ENCODE measurements at regions not wholly inside any gene's neighbourhood (a gene's known extent, or its start where the extent isn't known, plus 50 kb on each side); places are given as distances from the start of the nearest gene placed in this dataset.

- H3K36me3 ChIP-seq (ENCODE audit: insufficient read depth): no peaks in the 10 kb centered on the region
- H3K4me1 ChIP-seq (ENCODE audit: low read depth, poor library complexity, severe bottlenecking): no peaks in the 10 kb centered on the region
- TF ChIP-seq CTCF (conservative IDR thresholded peaks at IDR 0.05; ENCODE audit: low read depth, low read length): no peak
- no peak overlapping the region for H3K27ac ChIP-seq
- H2AFZ ChIP-seq (ENCODE audit: low read depth): no peak overlapping the region
- no peaks in the 10 kb centered on the region for H3K79me2 ChIP-seq (ENCODE audit: insufficient read depth, low read depth)
- H4K20me1 ChIP-seq (ENCODE audit: insufficient read depth): no peaks in the 10 kb centered on the region
- H3K4me3 ChIP-seq (IDR thresholded peaks at IDR 0.05; ENCODE audit: insufficient read depth, low read depth, low read length): no peak overlapping the region
- no peaks in the 10 kb centered on the region for H3K27me3 ChIP-seq (ENCODE audit: insufficient read depth, low read depth)
- H3K4me2 ChIP-seq: no peak overlapping the region
- no peak overlapping the region for H3K9ac ChIP-seq
These were observed 126.9 kb downstream of the SLC25A47 start for GRCh38 chr14:100450049-100450448.

- no peaks in the 10 kb centered on the region for H3K4me1 ChIP-seq (ENCODE audit: low read depth, poor library complexity, severe bottlenecking)
- H2AFZ ChIP-seq (ENCODE audit: low read depth): no peak overlapping the region
- H3K9ac ChIP-seq: no peak overlapping the region
- no peaks in the 10 kb centered on the region for H4K20me1 ChIP-seq (ENCODE audit: insufficient read depth)
- H3K4me3 ChIP-seq (IDR thresholded peaks at IDR 0.05; ENCODE audit: insufficient read depth, low read depth, low read length): no peak overlapping the region
- no peak for TF ChIP-seq CTCF (conservative IDR thresholded peaks at IDR 0.05; ENCODE audit: low read depth, low read length)
- no peak overlapping the region for H3K27ac ChIP-seq
- no peaks in the 10 kb centered on the region for H3K79me2 ChIP-seq (ENCODE audit: insufficient read depth, low read depth)
- H3K36me3 ChIP-seq (ENCODE audit: insufficient read depth): no peaks in the 10 kb centered on the region
- H3K4me2 ChIP-seq: no peak overlapping the region
- H3K27me3 ChIP-seq (ENCODE audit: insufficient read depth, low read depth): no peaks in the 10 kb centered on the region
These were observed 127.6 kb downstream of the SLC25A47 start for GRCh38 chr14:100450736-100451135.

- Histone ChIP-seq H4K20me1 (ENCODE audit: insufficient read depth) (no peaks in the 10 kb centered on the region), H3K36me3 (ENCODE audit: insufficient read depth) (no peaks in the 10 kb centered on the region), H3K9ac (no peak overlapping the region), H3K4me3 (IDR thresholded peaks at IDR 0.05; ENCODE audit: insufficient read depth, low read depth, low read length) (no peak overlapping the region), H2AFZ (ENCODE audit: low read depth) (no peak overlapping the region), H3K79me2 (ENCODE audit: insufficient read depth, low read depth) (no peaks in the 10 kb centered on the region), H3K4me1 (ENCODE audit: low read depth, poor library complexity, severe bottlenecking) (no peaks in the 10 kb centered on the region), H3K27ac (no peak overlapping the region), H3K4me2 (no peak overlapping the region), H3K27me3 (ENCODE audit: insufficient read depth, low read depth) (no peaks in the 10 kb centered on the region)
- no peak for TF ChIP-seq CTCF (conservative IDR thresholded peaks at IDR 0.05; ENCODE audit: low read depth, low read length)
These were observed 128.1 kb downstream of the SLC25A47 start for GRCh38 chr14:100451264-100451663.

GRCh38 chr14:100453930-100454329, 130.8 kb downstream of the SLC25A47 start:
- Histone ChIP-seq H3K27me3 (ENCODE audit: insufficient read depth, low read depth) (no peaks in the 10 kb centered on the region), H3K27ac (no peak overlapping the region), H4K20me1 (ENCODE audit: insufficient read depth) (no peaks in the 10 kb centered on the region), H3K4me1 (ENCODE audit: low read depth, poor library complexity, severe bottlenecking) (no peaks in the 10 kb centered on the region), H3K4me3 (IDR thresholded peaks at IDR 0.05; ENCODE audit: insufficient read depth, low read depth, low read length) (no peak overlapping the region), H3K4me2 (no peak overlapping the region), H3K79me2 (ENCODE audit: insufficient read depth, low read depth) (no peaks in the 10 kb centered on the region), H3K9ac (no peak overlapping the region), H3K36me3 (ENCODE audit: insufficient read depth) (no peaks in the 10 kb centered on the region), H2AFZ (ENCODE audit: low read depth) (no peak overlapping the region)
- no peak for TF ChIP-seq CTCF (conservative IDR thresholded peaks at IDR 0.05; ENCODE audit: low read depth, low read length)

All from KMS-11 (cell line).